GM21423 (cell line): ENCODE measurements at regions not wholly inside any gene's neighbourhood (a gene's known extent, or its start where the extent isn't known, plus 50 kb on each side); places are given as distances from the start of the nearest gene placed in this dataset.

Experiments
- ATAC-seq: cut with Tn5 transposase; IDR thresholded peaks from one replicate; pipeline ENCODE4 v1.9.1; 2021; ENCODE audit warnings: mild to moderate bottlenecking, moderate library complexity; ENCODE audit not compliant: unreplicated experiment

DNA sequence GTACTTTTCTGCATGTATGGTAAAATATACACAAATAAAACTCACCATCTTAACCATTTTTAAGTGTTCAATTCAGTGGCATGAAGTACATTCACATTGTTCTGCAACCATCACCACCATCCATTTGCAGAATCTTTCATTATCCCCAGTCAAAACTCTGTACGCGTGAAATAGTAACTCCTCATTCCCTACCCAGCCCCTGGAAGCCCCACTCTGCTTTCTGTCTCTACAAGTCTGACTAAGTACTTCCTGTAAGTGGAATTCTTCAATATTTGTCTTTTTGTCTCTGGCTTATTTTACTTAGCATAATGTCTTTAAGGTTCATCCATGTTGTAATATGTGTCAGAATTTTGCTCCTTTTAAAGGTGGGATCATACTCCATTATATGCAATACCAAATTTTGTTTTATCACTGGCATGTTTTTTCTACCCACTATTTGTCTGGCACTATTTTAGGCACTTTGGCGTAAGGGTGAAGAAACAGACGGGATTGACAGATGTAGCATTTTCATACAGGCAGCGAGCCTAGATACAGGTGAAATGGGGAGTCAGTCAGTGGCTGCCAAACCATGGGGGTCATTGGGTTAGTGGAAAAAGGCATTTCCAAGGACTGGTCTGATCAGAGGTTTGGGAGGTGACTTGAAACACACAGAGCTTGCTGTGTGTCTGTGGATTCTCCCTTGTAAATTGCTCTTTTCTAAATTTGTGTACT lies 163.2 kb upstream of the MYCN start:
- no peak for ATAC-seq

- no peak for ATAC-seq
Measured at GRCh38 chr2:15777795-15778371, 162.5 kb upstream of the MYCN start.

DNA sequence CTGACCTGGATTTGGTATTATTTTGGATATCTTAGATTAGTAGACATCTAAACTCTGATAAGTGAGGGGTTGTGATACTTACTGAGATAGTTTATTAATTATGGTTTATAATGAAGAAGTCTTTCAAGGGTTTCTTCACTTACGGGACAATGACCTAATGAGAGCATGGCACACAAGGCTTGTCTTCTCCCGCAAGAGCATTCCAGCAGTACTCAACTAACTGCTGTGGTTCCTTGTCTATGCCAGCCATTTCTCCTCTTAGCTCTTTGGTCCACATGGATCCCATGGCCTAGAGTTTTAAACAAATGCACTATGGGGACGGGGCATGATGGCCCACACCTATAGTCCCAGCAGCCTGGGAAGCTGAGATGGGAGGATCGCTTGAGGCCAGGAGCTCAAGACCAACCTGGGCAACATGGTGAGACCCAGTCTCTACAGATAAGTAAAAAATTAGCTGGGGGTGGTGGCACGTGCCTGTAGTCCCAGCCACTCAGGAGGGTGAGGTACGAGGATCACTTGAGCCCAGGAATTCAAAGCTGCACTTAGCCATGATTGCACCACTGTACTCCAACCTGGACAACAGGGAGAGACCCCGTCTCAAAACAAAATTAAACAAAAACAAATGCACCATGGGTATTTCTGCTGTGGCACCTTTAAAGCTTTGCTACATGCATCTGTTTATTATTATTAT lies 161.7 kb upstream of the MYCN start:
- ATAC-seq = no peak

- no peak for ATAC-seq
Measured at GRCh38 chr2:15779381-15780041, 160.8 kb upstream of the MYCN start.

GRCh38 chr2:15780234-15780633 lies 160.1 kb upstream of the MYCN start:
- ATAC-seq = no peak

DNA sequence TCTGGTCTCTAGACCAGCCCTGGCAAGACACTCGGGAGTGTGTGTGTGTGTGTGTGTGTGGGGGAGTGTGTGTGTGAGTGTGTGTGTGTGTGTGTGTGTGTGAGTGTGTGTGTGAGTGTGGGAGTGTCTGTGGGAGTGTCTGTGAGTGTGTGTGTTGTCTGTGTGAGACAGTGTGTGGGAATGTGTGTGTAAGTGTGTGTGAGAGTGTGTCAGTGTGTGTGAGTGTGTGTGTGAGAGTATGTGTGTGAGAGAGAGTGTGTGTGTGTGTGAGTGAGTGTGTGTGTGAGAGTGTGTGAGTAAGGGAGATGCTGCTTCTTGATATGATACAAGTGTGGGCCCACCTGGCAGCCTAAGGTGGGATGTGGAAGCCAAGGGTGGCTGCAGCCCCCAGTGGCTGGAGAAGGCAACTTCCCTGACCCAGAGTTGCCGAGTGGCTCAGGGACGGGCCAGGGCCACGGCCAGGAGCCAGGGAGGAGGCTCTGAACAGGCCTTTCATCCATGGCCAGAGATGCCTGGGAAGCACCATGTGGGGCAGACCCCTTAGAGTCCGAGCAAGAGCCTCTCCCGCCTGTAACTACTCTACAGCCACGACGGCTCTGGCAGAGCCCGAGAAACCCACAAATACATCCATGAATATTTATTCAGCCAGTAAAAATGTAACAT lies 159.3 kb upstream of the MYCN start:
- no peak for ATAC-seq

- no peak for ATAC-seq
Measured at GRCh38 chr2:15782009-15782751, 158.2 kb upstream of the MYCN start.

- no peak for ATAC-seq
Measured at GRCh38 chr2:15782769-15783294, 157.5 kb upstream of the MYCN start.

GRCh38 chr2:15783489-15783888 lies 156.9 kb upstream of the MYCN start:
- ATAC-seq = no peak

GRCh38 chr2:15784106-15784885 lies 156.1 kb upstream of the MYCN start:
- ATAC-seq = no peak

GRCh38 chr2:15784886-15785801 lies 155.2 kb upstream of the MYCN start:
- ATAC-seq = no peak

DNA sequence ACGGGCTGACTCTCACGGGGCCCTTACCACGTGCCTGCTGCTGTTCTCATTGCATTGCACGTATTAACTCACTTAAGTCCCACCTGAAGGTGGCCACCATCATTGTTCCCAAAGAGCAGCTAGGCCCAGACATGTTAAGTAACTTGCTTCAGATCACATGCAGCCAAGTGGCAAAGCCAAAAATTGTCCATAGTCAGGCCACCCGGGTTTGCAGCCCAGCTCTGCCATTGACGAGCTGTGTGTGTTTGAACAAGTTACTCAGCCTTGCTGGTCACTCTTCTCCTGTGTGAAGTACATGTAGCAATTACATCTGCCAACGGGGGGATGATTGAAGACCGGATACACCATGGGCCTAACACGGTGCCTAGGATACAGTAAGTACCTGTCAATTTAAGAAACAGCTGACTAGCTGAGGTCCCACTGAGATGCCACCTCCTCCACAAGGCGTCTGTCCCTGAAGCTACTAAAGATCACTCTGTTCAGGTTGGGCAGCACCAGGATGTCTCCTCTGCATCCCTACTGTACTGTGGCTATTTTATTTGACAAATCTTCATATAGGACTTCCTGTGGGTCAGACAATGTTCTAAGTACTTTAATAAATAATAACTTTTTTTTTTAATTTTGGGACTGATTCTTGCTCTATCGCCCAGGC lies 154.2 kb upstream of the MYCN start:
- no peak for ATAC-seq

- no peak for ATAC-seq
Measured at GRCh38 chr2:15786901-15787300, 153.4 kb upstream of the MYCN start.

DNA sequence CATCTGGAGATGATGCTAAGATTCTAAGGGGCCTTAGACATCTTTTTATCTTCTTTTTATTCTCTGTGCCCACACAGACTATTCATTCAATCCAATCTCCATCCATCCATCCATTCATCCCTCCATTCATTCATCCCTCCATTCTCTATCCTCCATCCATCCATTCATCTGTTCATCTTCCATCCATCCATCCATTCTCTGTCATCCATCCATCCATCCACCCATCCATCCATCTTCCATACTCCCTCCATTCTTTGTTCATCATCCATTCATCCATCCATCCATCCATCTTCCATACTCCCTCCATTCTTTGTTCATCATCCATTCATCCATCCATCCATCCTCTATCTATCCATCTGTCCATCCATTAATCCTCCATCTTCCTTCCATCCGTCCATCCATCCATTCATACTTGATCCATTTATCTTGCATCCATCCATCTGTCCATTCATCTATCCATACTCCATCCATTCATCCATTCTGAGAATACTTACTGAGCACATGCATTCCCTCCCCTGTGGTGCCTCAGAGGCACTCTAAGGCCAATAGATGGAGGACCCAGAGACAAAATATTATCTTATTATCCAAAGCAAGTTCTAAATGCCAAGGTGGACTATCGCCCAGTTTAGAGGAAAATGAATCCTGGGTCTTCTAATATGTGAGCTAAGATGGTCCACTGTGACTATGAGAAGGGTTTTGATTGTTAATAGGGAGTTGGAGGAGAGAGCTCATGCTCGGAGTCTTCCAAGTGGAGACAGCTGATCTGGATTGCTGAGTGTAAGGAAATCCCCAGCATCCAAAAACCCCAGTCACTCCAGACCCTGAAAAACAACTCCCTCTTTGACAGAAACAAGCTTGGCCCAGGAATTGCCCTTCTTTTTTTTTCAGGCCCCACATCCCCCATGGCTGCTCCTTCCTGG lies 152.6 kb upstream of the MYCN start:
- no peak for ATAC-seq

DNA sequence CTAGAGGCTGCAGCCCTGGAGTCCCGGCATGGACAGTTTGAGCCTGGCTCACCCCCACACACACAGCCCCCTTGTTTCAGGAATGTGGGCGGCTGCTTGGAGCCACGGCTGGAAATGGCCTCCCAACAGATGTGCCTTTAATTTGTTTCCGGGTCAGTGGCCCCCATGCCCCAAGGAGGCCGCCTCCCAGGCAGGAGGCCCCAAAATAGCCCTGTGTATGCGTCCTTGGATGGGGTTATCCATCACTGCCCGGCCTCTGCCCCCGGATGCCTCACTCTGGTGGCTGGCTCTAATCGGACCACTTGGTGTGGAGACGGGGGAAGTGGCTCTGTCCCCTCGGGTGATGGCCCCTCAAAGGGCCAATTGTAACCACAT lies 151.9 kb upstream of the MYCN start:
- no peak for ATAC-seq

DNA sequence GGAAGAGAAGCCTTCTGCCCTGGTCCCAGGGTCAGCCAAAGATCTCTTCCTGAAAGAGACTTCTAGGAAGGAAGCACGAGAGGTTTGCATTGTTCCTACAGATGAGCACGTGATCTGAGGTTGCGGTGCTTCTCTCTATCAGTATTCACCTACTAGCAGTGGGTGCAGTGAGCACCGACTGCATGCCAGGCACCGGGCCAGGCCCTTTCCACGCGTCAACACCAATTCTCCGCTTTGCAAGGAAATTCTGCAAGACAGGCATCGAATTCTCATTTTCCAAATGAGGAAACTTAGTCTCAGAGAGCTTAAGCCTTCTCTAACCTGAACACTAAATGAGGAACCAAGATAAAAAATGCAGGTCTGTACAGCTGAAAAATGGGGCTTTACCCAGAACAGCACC lies 151.5 kb upstream of the MYCN start:
- no peak for ATAC-seq
